ENCODE measurements at regions not wholly inside any gene's neighbourhood (a gene's known extent, or its start where the extent isn't known, plus 50 kb on each side); places are given as distances from the start of the nearest gene placed in this dataset.
"Not testable (repeated sequence)": the region's sequence is repeated elsewhere in the genome, so short reads cannot be mapped to it uniquely, and the experiment has no call there.

DNA sequence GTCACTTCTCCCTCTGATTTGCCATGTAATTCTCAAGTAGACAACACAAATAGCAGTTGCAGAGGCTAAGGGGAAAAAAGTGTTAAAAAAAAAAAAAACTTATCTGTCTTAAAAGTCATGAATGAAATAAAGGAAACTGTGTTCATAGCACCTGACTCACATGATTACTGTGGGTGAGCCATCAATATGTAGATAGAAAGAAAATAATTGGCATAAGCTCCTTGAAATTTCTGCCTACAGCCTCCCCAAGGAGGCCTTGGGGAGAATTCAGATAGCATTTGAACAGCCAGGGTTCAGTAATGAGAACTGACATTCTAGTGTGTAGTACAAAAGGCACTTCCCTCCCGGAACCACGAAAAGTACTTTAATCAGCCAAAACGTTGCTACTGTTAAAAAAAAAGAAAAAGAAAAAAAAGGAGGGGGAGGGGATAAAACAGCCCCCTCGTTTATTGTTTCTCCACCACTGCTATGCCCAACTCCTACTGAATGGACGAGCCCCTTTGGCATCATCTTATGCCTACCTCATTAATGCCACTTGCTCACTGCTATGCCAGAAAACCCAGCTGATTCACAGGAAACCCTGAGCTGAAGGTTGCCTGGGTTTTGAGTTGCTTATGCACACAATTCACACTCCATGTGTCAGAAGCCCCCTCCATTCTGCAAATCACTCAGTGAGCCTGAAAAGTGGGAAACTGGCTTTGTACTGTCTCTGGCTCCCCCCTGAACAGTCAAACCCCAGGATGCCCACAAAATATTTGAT lies 65.5 kb upstream of the KLF7 start:
- CTCF ChIA-PET = no interaction called here
- Mint-ChIP-seq H3K4me3 (no peak overlapping the region), H3K4me1 (peaks cover 6% of the 10 kb centered on the region), H3K27me3 (peaks cover 7% of the 10 kb centered on the region), H3K27ac (no peak overlapping the region), H3K9me3 (ENCODE audit: insufficient read depth) (peaks cover 5% of the 10 kb centered on the region)
- Histone ChIP-seq H3K79me2 (ENCODE audit: control insufficient read depth, insufficient read depth, low read length) (no peaks in the 10 kb centered on the region), H3K4me3 (ENCODE audit: control extremely low read depth in 1 of 5, extremely low read depth in 1 of 5, insufficient read depth in 1 of 5, low read depth in 2 of 5, low read length in 4 of 5) (no peak overlapping the region), H3K27ac (ENCODE audit: low read length in 2 of 2) (no peak overlapping the region), H3K4me1 (ENCODE audit: control insufficient read depth in 2 of 2, insufficient read depth in 2 of 2, low read length in 2 of 2) (peaks cover 0 to 4% of the 10 kb centered on the region in 2 donors), H3K36me3 (replicated peaks in 1 of 2; ENCODE audit: control extremely low read depth in 1 of 2, control insufficient read depth in 1 of 2, extremely low read depth in 1 of 2, insufficient read depth in 2 of 2, low read length in 1 of 2) (no peaks in the 10 kb centered on the region), H3K9me3 (ENCODE audit: control extremely low read depth in 1 of 3, control insufficient read depth in 2 of 3, insufficient read depth in 1 of 3, low read length in 2 of 3) (peaks cover 0 to 5% (median 0%) of the 10 kb centered on the region in 3 donors), H3K27me3 (replicated peaks in 1 of 4; ENCODE audit: control extremely low read depth in 1 of 4, control insufficient read depth in 3 of 4, insufficient read depth in 4 of 4, low read length in 3 of 4) (no peaks in the 10 kb centered on the region), H2AFZ (ENCODE audit: insufficient read depth, low read depth, low read length, poor library complexity, severe bottlenecking) (no peak overlapping the region), H4K20me1 (ENCODE audit: control insufficient read depth, insufficient read depth, low read length, poor library complexity, severe bottlenecking) (no peaks in the 10 kb centered on the region), H3K9ac (ENCODE audit: low read length) (no peak overlapping the region), H3K4me2 (replicated peaks; ENCODE audit: low read depth, low read length, poor library complexity, severe bottlenecking) (no peak overlapping the region)
- no peak for DNase-seq
- 33% methylated on average over 1 of the region's 5 CpGs for WGBS (ENCODE audit: insufficient coverage)
- no peak for ATAC-seq (ENCODE audit: low read depth)
- intact Hi-C loops (cut with micrococcal nuclease) = no loop called here
- TF ChIP-seq, protein P1, sequence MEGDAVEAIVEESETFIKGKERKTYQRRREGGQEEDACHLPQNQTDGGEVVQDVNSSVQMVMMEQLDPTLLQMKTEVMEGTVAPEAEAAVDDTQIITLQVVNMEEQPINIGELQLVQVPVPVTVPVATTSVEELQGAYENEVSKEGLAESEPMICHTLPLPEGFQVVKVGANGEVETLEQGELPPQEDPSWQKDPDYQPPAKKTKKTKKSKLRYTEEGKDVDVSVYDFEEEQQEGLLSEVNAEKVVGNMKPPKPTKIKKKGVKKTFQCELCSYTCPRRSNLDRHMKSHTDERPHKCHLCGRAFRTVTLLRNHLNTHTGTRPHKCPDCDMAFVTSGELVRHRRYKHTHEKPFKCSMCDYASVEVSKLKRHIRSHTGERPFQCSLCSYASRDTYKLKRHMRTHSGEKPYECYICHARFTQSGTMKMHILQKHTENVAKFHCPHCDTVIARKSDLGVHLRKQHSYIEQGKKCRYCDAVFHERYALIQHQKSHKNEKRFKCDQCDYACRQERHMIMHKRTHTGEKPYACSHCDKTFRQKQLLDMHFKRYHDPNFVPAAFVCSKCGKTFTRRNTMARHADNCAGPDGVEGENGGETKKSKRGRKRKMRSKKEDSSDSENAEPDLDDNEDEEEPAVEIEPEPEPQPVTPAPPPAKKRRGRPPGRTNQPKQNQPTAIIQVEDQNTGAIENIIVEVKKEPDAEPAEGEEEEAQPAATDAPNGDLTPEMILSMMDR (IDR thresholded peaks at IDR 0.05) = no peak
- no peak for TF ChIP-seq EZH2 (IDR thresholded peaks at IDR 0.05; ENCODE audit: borderline replicate concordance, insufficient read depth, low read depth, low read length, poor library complexity, severe bottlenecking)
- POLR2A ChIA-PET = no interaction called here

DNA sequence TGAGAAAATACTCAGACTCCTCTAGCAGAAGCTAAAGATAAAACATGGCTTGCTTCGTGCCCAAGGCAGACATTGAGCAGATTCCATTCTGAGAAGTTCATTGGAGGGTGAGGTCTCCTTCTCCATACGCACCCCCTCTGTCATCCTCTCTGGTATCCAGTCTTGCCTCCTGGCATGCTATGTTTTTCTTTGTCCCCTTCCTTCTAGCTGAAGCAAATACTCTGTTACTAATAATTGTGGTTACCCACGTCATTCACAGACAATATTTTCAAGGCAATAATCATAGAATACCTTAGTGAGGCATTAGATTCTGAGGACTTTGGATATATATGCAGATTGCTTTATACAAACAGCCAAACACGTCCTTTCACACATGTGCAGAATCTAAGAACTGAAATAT lies 66.2 kb upstream of the KLF7 start:
- DNase-seq (no peak), ATAC-seq (ENCODE audit: low read depth) (no peak)
- H3K9me3 Mint-ChIP-seq (ENCODE audit: insufficient read depth) = peaks cover 5% of the 10 kb centered on the region
- H3K27me3 Mint-ChIP-seq = peaks cover 7% of the 10 kb centered on the region
- ChIA-PET CTCF (no interaction called here), POLR2A (no interaction called here)
- H3K4me3 Mint-ChIP-seq = no peak overlapping the region
- intact Hi-C loops (cut with micrococcal nuclease) = no loop called here
- Histone ChIP-seq H3K27me3 (replicated peaks in 1 of 4; ENCODE audit: control extremely low read depth in 1 of 4, control insufficient read depth in 3 of 4, insufficient read depth in 4 of 4, low read length in 3 of 4) (no peaks in the 10 kb centered on the region), H3K36me3 (replicated peaks in 1 of 2; ENCODE audit: control extremely low read depth in 1 of 2, control insufficient read depth in 1 of 2, extremely low read depth in 1 of 2, insufficient read depth in 2 of 2, low read length in 1 of 2) (no peaks in the 10 kb centered on the region), H3K27ac (ENCODE audit: low read length in 2 of 2) (no peak overlapping the region), H3K4me3 (ENCODE audit: control extremely low read depth in 1 of 5, extremely low read depth in 1 of 5, insufficient read depth in 1 of 5, low read depth in 2 of 5, low read length in 4 of 5) (no peak overlapping the region), H3K4me1 (ENCODE audit: control insufficient read depth in 2 of 2, insufficient read depth in 2 of 2, low read length in 2 of 2) (peaks cover 0 to 4% of the 10 kb centered on the region in 2 donors), H3K9ac (ENCODE audit: low read length) (no peak overlapping the region), H2AFZ (ENCODE audit: insufficient read depth, low read depth, low read length, poor library complexity, severe bottlenecking) (no peak overlapping the region), H3K79me2 (ENCODE audit: control insufficient read depth, insufficient read depth, low read length) (no peaks in the 10 kb centered on the region), H4K20me1 (ENCODE audit: control insufficient read depth, insufficient read depth, low read length, poor library complexity, severe bottlenecking) (no peaks in the 10 kb centered on the region), H3K9me3 (ENCODE audit: control extremely low read depth in 1 of 3, control insufficient read depth in 2 of 3, insufficient read depth in 1 of 3, low read length in 2 of 3) (peaks cover 0 to 5% (median 0%) of the 10 kb centered on the region in 3 donors), H3K4me2 (replicated peaks; ENCODE audit: low read depth, low read length, poor library complexity, severe bottlenecking) (no peak overlapping the region)
- H3K4me1 Mint-ChIP-seq = peaks cover 6% of the 10 kb centered on the region
- WGBS (ENCODE audit: insufficient coverage) = 94% methylated on average over 2 of the region's 4 CpGs
- no peak for TF ChIP-seq EZH2 (IDR thresholded peaks at IDR 0.05; ENCODE audit: borderline replicate concordance, insufficient read depth, low read depth, low read length, poor library complexity, severe bottlenecking)
- TF ChIP-seq, protein P1 (IDR thresholded peaks at IDR 0.05) = no peak
- no peak overlapping the region for H3K27ac Mint-ChIP-seq

DNA sequence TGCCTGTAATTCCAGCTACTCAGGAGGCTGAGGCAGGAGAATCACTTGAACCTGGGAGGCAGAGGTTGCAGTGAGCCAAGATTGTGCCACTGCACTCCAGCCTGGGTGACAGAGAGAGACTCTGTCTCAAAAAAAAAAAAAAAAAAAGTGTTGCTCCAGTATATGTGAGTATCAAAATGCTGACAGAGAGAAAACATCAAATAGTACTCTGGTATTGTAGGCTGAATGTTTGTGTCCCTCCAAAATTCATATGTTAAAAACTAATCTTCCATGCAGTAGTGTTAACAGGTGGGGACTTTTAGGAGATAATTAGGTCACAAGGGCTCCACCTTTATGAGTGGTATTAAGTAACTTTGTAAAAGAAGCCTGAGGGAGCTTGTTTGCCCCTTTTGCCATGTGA lies 67.4 kb upstream of the KLF7 start:
- H3K9me3 ChIP-seq (ENCODE audit: control extremely low read depth in 1 of 3, control insufficient read depth in 2 of 3, insufficient read depth in 1 of 3, low read length in 2 of 3); ATAC-seq (ENCODE audit: low read depth); H3K9ac ChIP-seq (ENCODE audit: low read length); H3K4me3 ChIP-seq (ENCODE audit: control extremely low read depth in 1 of 5, extremely low read depth in 1 of 5, insufficient read depth in 1 of 5, low read depth in 2 of 5, low read length in 4 of 5); H3K27ac Mint-ChIP-seq; DNase-seq; H3K4me3 Mint-ChIP-seq; H3K4me1 ChIP-seq (ENCODE audit: control insufficient read depth in 2 of 2, insufficient read depth in 2 of 2, low read length in 2 of 2); POLR2A ChIA-PET; H3K27me3 ChIP-seq (replicated peaks in 1 of 4; ENCODE audit: control extremely low read depth in 1 of 4, control insufficient read depth in 3 of 4, insufficient read depth in 4 of 4, low read length in 3 of 4); intact Hi-C loops (cut with micrococcal nuclease); H3K4me1 Mint-ChIP-seq; H2AFZ ChIP-seq (ENCODE audit: insufficient read depth, low read depth, low read length, poor library complexity, severe bottlenecking); H3K36me3 ChIP-seq (replicated peaks in 1 of 2; ENCODE audit: control extremely low read depth in 1 of 2, control insufficient read depth in 1 of 2, extremely low read depth in 1 of 2, insufficient read depth in 2 of 2, low read length in 1 of 2); H3K27me3 Mint-ChIP-seq; H3K79me2 ChIP-seq (ENCODE audit: control insufficient read depth, insufficient read depth, low read length); H4K20me1 ChIP-seq (ENCODE audit: control insufficient read depth, insufficient read depth, low read length, poor library complexity, severe bottlenecking); H3K9me3 Mint-ChIP-seq (ENCODE audit: insufficient read depth); H3K27ac ChIP-seq (ENCODE audit: low read length in 2 of 2); H3K4me2 ChIP-seq (replicated peaks; ENCODE audit: low read depth, low read length, poor library complexity, severe bottlenecking): not testable (repeated sequence)
- CTCF ChIA-PET = interaction anchor here (0.7 kb wide), 1 partner anchor 18 kb away, joined by 4 read pairs; no protein-coding TSS in a partner anchor

Data from B cell (primary cell).